PC-9 (cell line): ENCODE measurements at regions not wholly inside any gene's neighbourhood (a gene's known extent, or its start where the extent isn't known, plus 50 kb on each side); places are given as distances from the start of the nearest gene placed in this dataset.

Experiments
- BruUV-seq: library from RNA; stranded (reverse); fragments of 400-500 nt; replicated peaks from 2 replicates; lab custom pipeline; 2021; lab: Mats Ljungman, UMichigan
- CTCF ChIA-PET: fragments of 300-600 bp; sonication (Branson Sonifier 250); formaldehyde crosslinking; loops from one replicate; lab custom pipeline; 2022; ENCODE audit warnings: antibody characterized with exemption; lab: Charles Lee
- POLR2A ChIA-PET: fragments of 300-600 bp; sonication (Branson Sonifier 250); formaldehyde crosslinking; loops from one replicate; lab custom pipeline; 2022; ENCODE audit warnings: antibody characterized with exemption; ENCODE audit not compliant: unreplicated experiment; lab: Charles Lee
- DNase-seq, 2 experiments: peaks; one replicate each; pipeline versions ENCODE4 v3.0.0 to v3.0.0-alpha.2; 2015 to 2022; ENCODE audit warnings: mixed read lengths in 1 of 2
- H2AFZ ChIP-seq: fragments of 200-600 bp; sonication (generic); 2 replicates; pipeline ENCODE4 v1.8.1; 2017; ENCODE audit warnings: antibody characterized with exemption
- H3F3A ChIP-seq: fragments of 200-600 bp; sonication (generic); 2 replicates; pipeline ENCODE4 v1.8.1; 2017; ENCODE audit warnings: antibody characterized with exemption, mild to moderate bottlenecking, low read depth; ENCODE audit not compliant: insufficient read depth
- H3K27ac ChIP-seq: fragments of 200-600 bp; sonication (generic); 2 replicates; pipeline ENCODE4 v1.6.1; 2016; ENCODE audit warnings: mixed run types
- H3K27me3 ChIP-seq: fragments of 200-600 bp; sonication (generic); 2 replicates; pipeline ENCODE4 v1.6.1; 2016; ENCODE audit warnings: low read depth, mixed run types; ENCODE audit not compliant: insufficient read depth
- H3K36me3 ChIP-seq: fragments of 200-600 bp; sonication (generic); 2 replicates; pipeline ENCODE4 v1.6.1; 2016; ENCODE audit warnings: low read depth, mixed run types
- H3K4me1 ChIP-seq: fragments of 200-600 bp; sonication (generic); replicated peaks from 2 replicates; pipeline ENCODE4 v1.6.1; 2016; ENCODE audit warnings: mixed run types; ENCODE audit not compliant: insufficient read depth
- H3K4me2 ChIP-seq: fragments of 200-600 bp; sonication (generic); 2 replicates; pipeline ENCODE4 v1.6.1; 2017; ENCODE audit warnings: mixed run types
- H3K4me3 ChIP-seq: fragments of 200-600 bp; sonication (generic); 2 replicates; pipeline ENCODE4 v1.6.1; 2016; ENCODE audit warnings: mixed run types
- H3K79me2 ChIP-seq: fragments of 200-600 bp; sonication (generic); 2 replicates; pipeline ENCODE4 v1.6.1; 2017; ENCODE audit warnings: low read depth, mixed run types
- H3K9me2 ChIP-seq: fragments of 200-600 bp; sonication (generic); 2 replicates; pipeline ENCODE4 v1.8.1; 2017; ENCODE audit warnings: mild to moderate bottlenecking; ENCODE audit not compliant: insufficient read depth
- H3K9me3 ChIP-seq: fragments of 200-600 bp; sonication (generic); 2 replicates; pipeline ENCODE4 v1.8.1; 2016; ENCODE audit warnings: low read depth; ENCODE audit not compliant: insufficient read depth
- H4K20me1 ChIP-seq: fragments of 200-600 bp; sonication (generic); 2 replicates; pipeline ENCODE4 v1.8.1; 2017; ENCODE audit not compliant: insufficient read depth
- EZH2 ChIP-seq: fragments of 200-600 bp; sonication (generic); IDR thresholded peaks from 2 replicates; pipeline ENCODE4 v1.8.0; 2017; ENCODE audit warnings: antibody characterized with exemption, low read depth
- intact Hi-C: fragments of 100-400 bp; cut with micrococcal nuclease; formaldehyde crosslinking; loops from one replicate; pipeline ENCODE4 v1.10.0; 2022; ENCODE audit not compliant: unreplicated experiment
- TF ChIP-seq, protein P1 (sequence below): fragments of 200-600 bp; sonication (generic); conservative IDR thresholded peaks from 2 replicates; pipeline ENCODE4 v1.6.1; 2017; ENCODE audit warnings: mixed run types, antibody characterized with exemption, mild to moderate bottlenecking, moderate library complexity

DNA sequence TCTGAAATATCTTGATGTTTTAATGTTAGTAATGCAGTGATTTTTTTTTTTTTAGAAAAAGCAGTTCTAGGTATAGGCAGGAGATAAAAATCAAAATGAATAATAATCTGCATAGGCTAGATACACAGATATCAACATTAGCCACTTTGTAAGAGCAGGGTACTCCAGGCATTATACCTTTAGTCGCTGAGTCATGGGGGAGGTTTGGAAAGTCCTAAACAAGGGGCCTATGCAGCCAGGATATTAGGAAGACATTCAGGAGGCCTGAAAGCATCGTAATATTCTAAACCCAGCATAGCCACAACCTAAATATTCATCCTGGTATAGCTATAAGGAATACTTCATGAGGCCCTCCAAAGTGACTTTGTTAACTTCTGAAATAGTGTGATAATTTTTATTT, 258.1 kb upstream of the NECTIN3 start:
- DNase-seq, result no peak
- ChIA-PET POLR2A (no interaction called here), CTCF (no interaction called here)
- H3K9me2 ChIP-seq, result no peaks in the 10 kb centered on the region
- H3F3A ChIP-seq, result no peaks in the 10 kb centered on the region
- BruUV-seq, result no TSS peak
- H3K4me2 ChIP-seq, result no peak overlapping the region
- H3K4me3 ChIP-seq, result no peak overlapping the region
- H3K27me3 ChIP-seq, result no peaks in the 10 kb centered on the region
- H2AFZ ChIP-seq, result no peak overlapping the region
- TF ChIP-seq EZH2, result no peak
- TF ChIP-seq, protein P1, sequence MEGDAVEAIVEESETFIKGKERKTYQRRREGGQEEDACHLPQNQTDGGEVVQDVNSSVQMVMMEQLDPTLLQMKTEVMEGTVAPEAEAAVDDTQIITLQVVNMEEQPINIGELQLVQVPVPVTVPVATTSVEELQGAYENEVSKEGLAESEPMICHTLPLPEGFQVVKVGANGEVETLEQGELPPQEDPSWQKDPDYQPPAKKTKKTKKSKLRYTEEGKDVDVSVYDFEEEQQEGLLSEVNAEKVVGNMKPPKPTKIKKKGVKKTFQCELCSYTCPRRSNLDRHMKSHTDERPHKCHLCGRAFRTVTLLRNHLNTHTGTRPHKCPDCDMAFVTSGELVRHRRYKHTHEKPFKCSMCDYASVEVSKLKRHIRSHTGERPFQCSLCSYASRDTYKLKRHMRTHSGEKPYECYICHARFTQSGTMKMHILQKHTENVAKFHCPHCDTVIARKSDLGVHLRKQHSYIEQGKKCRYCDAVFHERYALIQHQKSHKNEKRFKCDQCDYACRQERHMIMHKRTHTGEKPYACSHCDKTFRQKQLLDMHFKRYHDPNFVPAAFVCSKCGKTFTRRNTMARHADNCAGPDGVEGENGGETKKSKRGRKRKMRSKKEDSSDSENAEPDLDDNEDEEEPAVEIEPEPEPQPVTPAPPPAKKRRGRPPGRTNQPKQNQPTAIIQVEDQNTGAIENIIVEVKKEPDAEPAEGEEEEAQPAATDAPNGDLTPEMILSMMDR, result no peak
- intact Hi-C loops, result loop anchor here (10.0 kb wide), 1 partner anchor 261 kb away; the partner anchor contains the start of gene NECTIN3
- H3K4me1 ChIP-seq, result no peaks in the 10 kb centered on the region
- no peaks in the 10 kb centered on the region for H4K20me1 ChIP-seq
- H3K27ac ChIP-seq, result no peak overlapping the region
- no peaks in the 10 kb centered on the region for H3K36me3 ChIP-seq
- no peaks in the 10 kb centered on the region for H3K79me2 ChIP-seq
- H3K9me3 ChIP-seq, result no peaks in the 10 kb centered on the region

DNA sequence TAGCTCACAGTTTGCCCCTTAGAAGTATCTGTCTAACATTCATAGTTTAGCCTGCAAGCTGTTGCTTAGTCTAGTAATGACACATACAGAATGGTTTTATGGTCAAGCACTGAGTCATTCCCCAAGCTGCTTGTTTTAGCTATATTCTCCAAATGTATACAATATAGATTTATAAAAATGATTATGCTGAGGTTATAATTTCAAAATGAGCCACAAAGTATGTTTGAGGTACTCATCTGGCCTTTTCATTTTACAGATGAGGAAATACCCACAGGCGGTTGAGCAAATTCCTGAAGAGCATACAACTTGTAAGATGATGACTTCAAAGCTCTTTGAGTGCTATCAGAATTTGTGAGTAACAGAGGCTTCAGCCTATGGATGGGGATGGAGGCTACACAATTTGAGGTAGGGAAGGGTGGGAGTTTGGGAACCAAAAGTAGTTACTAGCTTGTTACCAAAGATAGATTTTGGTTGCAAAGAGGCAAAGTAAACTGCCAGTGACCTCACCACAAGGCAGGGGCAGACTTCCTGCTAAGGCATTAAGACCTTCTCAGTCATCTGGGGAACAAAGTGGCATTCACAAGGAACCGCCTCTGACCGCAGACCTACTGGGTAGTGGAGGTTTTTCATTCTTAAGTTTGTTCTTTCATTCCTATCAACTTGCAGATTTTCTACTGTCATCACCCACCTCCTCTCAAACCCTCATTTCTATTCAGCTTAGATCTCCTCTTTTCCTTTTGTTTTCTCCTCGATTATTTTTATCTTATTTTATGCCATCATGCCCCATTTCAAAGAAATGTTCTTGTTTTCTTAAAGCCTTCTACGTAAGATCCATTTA, 257.2 kb upstream of the NECTIN3 start:
- Histone ChIP-seq H2AFZ (no peak overlapping the region), H3F3A (no peaks in the 10 kb centered on the region), H3K79me2 (no peaks in the 10 kb centered on the region), H3K4me2 (no peak overlapping the region), H3K4me1 (no peaks in the 10 kb centered on the region), H3K36me3 (no peaks in the 10 kb centered on the region), H4K20me1 (no peaks in the 10 kb centered on the region), H3K27ac (no peak overlapping the region), H3K4me3 (no peak overlapping the region), H3K9me3 (no peaks in the 10 kb centered on the region), H3K27me3 (no peaks in the 10 kb centered on the region), H3K9me2 (no peaks in the 10 kb centered on the region)
- BruUV-seq, result no TSS peak
- TF ChIP-seq, protein P1, result no peak
- TF ChIP-seq EZH2, result no peak
- intact Hi-C loops, result loop anchor here (10.0 kb wide), 1 partner anchor 260 kb away; the partner anchor contains the start of gene NECTIN3
- ChIA-PET CTCF (no interaction called here), POLR2A (no interaction called here)
- DNase-seq, result peak in 1 of 2 experiments; percentile 47

DNA sequence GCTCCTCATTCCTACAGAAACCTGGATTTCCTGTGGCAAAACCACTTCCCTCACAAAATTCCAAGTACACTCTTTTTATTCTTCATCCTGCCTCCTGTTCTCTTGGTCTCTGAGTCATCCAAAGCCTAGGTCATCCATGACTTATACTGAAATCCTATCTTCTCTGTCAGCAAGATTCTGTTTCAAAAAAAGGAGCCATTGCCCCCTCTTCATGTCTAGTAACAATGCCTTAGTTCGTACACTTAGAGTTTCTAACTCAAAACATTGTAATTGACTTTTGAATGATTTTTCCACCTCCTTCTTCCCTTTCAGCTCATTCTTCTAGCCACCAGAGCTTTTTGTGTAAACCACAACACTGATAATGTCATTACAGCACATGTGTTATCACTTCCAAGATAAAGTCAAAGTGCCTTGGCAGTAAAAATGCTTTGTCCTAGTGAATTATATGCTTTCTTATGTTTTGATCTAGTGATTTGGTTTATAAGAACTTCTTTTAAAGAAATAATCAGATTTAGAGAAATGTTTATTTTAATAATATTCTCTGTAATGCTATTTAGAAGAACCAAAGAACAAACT, 256.5 kb upstream of the NECTIN3 start:
- no peaks in the 10 kb centered on the region for H3K79me2 ChIP-seq
- H3K27ac ChIP-seq, result no peak overlapping the region
- no TSS peak for BruUV-seq
- 0 out of 2 replicates have a peak, but pooled peaks cover 3% of the 10 kb centered on the region for H4K20me1 ChIP-seq
- H3K4me3 ChIP-seq, result no peak overlapping the region
- H3K9me3 ChIP-seq, result no peaks in the 10 kb centered on the region
- H2AFZ ChIP-seq, result no peak overlapping the region
- no peaks in the 10 kb centered on the region for H3K9me2 ChIP-seq
- DNase-seq, result no peak
- TF ChIP-seq EZH2, result no peak
- TF ChIP-seq, protein P1, result no peak
- CTCF ChIA-PET, result interaction anchor here (0.7 kb wide), 1 partner anchor 496 kb away, joined by 4 read pairs; no protein-coding TSS in a partner anchor
- intact Hi-C loops, result loop anchor here (10.0 kb wide), 1 partner anchor 260 kb away; the partner anchor contains the start of gene NECTIN3
- no peaks in the 10 kb centered on the region for H3K4me1 ChIP-seq
- no peaks in the 10 kb centered on the region for H3K36me3 ChIP-seq
- POLR2A ChIA-PET, result no interaction called here
- H3K27me3 ChIP-seq, result no peaks in the 10 kb centered on the region
- H3K4me2 ChIP-seq, result no peak overlapping the region
- H3F3A ChIP-seq, result no peaks in the 10 kb centered on the region
